ENCODE measurements at regions not wholly inside any gene's neighbourhood (a gene's known extent, or its start where the extent isn't known, plus 50 kb on each side); places are given as distances from the start of the nearest gene placed in this dataset.
"Not testable (repeated sequence)": the region's sequence is repeated elsewhere in the genome, so short reads cannot be mapped to it uniquely, and the experiment has no call there.

DNA sequence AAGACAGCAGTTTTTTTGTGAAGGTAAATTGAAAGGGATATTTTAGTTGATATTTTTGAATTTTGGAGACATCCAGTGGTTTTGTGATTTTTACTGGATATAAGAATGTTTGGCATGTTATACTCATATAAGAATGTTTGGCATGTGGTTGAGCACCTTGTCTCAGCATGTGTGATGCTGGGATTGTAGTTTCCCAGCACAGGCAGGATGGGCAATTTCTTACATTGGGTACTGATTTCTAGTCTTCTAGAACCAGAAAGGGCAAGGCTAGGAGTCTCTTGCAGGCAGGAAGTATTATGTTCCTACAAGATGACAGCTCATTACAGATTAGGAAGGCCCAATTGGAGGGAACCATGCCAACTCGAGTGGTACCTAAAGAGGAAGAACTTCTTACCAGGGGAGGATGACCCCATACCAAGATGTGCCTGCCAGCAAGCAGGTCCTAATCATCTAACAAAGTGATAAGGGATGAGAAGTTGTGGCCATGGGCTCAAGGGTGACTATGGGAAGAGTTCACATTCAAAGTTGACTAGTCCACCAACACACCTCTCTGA is 377.8 kb downstream of the UTRN start:
- Histone ChIP-seq H3K4me1 (ENCODE audit: low read length) (peaks cover 26% of the 10 kb centered on the region), H3K4me2 (ENCODE audit: low read depth, low read length, poor library complexity, severe bottlenecking) (no peak overlapping the region)

DNA sequence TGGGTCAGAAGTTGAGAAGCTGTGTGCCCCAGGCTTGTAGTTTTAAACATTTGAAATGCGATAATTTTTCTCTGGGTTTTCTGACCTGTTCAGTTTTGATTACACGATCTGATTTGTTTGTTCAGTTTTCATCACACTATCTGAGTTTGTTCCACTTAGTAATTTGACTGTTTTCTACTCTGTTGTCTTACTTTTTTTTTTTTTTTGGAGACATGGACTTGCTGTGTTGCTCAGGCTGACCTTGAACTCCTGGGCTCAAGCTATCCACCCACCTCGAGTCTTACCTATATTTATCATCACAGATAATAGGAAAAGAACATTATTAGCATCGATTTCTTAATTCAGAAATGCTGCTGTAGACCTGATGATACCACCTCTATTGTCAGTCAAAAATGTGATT is 379.1 kb downstream of the UTRN start:
- H3K36me3 ChIP-seq (ENCODE audit: insufficient read depth, low read length): no peaks in the 10 kb centered on the region
- H3K4me1 ChIP-seq (ENCODE audit: low read length): peaks cover 35% of the 10 kb centered on the region
- H3K9me3 ChIP-seq (ENCODE audit: low read length): no peaks in the 10 kb centered on the region
- no peaks in the 10 kb centered on the region for H3K27me3 ChIP-seq (ENCODE audit: low read length)
- no peak overlapping the region for H3K4me2 ChIP-seq (ENCODE audit: low read depth, low read length, poor library complexity, severe bottlenecking)
- no peak for DNase-seq
- no peak overlapping the region for H3K27ac ChIP-seq (ENCODE audit: low read length)
- H3K9ac ChIP-seq (ENCODE audit: low read length): no peak overlapping the region
- H2AFZ ChIP-seq (ENCODE audit: low read length): no peak overlapping the region
- H3K4me3 ChIP-seq (ENCODE audit: low read length): no peak overlapping the region
- no peaks in the 10 kb centered on the region for H3K79me2 ChIP-seq (ENCODE audit: low read length)
- no peaks in the 10 kb centered on the region for H3K9me2 ChIP-seq (replicated peaks; ENCODE audit: insufficient read depth, low read length)
- H4K20me1 ChIP-seq (ENCODE audit: insufficient read depth, low read depth, low read length): no peaks in the 10 kb centered on the region

More for the DNA sequence above, 377.8 kb downstream of the UTRN start:
- no peaks in the 10 kb centered on the region for H3K9me3 ChIP-seq (ENCODE audit: low read length)
- no peak overlapping the region for H3K4me3 ChIP-seq (ENCODE audit: low read length)
- H3K27me3 ChIP-seq (ENCODE audit: low read length): no peaks in the 10 kb centered on the region
- no peak overlapping the region for H3K27ac ChIP-seq (ENCODE audit: low read length)
- no peaks in the 10 kb centered on the region for H3K36me3 ChIP-seq (ENCODE audit: insufficient read depth, low read length)
- no peaks in the 10 kb centered on the region for H4K20me1 ChIP-seq (ENCODE audit: insufficient read depth, low read depth, low read length)
- no peak for DNase-seq
- H3K79me2 ChIP-seq (ENCODE audit: low read length): no peaks in the 10 kb centered on the region
- no peak overlapping the region for H3K9ac ChIP-seq (ENCODE audit: low read length)
- no peak overlapping the region for H2AFZ ChIP-seq (ENCODE audit: low read length)
- no peaks in the 10 kb centered on the region for H3K9me2 ChIP-seq (replicated peaks; ENCODE audit: insufficient read depth, low read length)

DNA sequence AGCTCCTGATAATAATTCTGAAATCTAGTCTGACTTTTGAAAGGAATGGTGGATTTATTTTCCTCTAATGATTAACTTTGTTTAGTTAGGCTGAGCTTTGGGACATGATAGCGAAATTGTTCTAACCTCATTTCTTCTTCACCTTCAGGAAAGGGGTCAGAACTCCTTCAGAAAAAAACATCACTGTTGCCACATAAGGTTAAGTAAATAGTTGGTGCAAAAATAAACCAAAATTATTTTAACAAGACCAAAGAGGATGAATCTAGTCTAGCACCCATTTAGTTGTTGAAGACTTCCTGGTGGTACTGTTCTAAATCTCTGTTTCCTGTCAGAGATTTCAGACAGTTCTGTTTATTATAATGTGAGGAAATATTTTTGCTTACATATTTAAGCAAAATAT is 379.8 kb downstream of the UTRN start:
- H4K20me1 ChIP-seq (ENCODE audit: insufficient read depth, low read depth, low read length): no peaks in the 10 kb centered on the region

DNA sequence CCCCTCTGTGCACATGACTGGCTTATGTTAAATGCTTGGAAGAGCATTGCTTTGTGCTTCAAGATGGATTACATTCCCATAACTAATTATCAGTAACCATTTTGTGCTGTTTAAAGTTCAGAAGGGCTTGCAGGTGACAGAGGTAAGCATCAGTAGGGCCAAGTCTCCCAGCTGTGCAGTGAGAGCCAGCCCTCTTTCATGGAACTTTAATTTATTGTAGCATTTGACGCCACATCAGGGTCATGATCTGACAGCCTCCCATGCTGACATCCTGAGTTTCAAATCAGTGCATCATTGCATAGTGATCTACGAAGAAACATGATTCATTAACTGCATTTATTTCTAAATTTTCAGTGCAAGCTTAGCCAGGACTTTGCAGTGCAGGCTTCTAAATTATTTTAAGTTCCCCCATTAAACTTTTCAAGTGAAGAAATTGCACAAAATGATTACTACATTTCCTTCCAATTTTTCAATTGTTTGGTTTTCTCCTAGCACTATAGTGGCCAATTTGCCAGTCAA is 380.9 kb downstream of the UTRN start:
- Histone ChIP-seq H3K27ac (ENCODE audit: low read length) (no peak overlapping the region), H4K20me1 (ENCODE audit: insufficient read depth, low read depth, low read length) (no peaks in the 10 kb centered on the region), H3K79me2 (ENCODE audit: low read length) (no peaks in the 10 kb centered on the region), H3K9me3 (ENCODE audit: low read length) (no peaks in the 10 kb centered on the region), H3K9ac (ENCODE audit: low read length) (no peak overlapping the region), H3K4me2 (ENCODE audit: low read depth, low read length, poor library complexity, severe bottlenecking) (peak overlapping the region; percentile 64), H3K36me3 (ENCODE audit: insufficient read depth, low read length) (no peaks in the 10 kb centered on the region), H2AFZ (ENCODE audit: low read length) (no peak overlapping the region), H3K4me1 (ENCODE audit: low read length) (peaks cover 35% of the 10 kb centered on the region), H3K4me3 (ENCODE audit: low read length) (no peak overlapping the region), H3K27me3 (ENCODE audit: low read length) (no peaks in the 10 kb centered on the region), H3K9me2 (replicated peaks; ENCODE audit: insufficient read depth, low read length) (no peaks in the 10 kb centered on the region)
- no peak for DNase-seq

More for the DNA sequence above, 379.8 kb downstream of the UTRN start:
- Histone ChIP-seq H3K9me2 (replicated peaks; ENCODE audit: insufficient read depth, low read length) (no peaks in the 10 kb centered on the region), H3K27ac (ENCODE audit: low read length) (no peak overlapping the region), H3K36me3 (ENCODE audit: insufficient read depth, low read length) (no peaks in the 10 kb centered on the region), H3K9ac (ENCODE audit: low read length) (no peak overlapping the region), H3K4me2 (ENCODE audit: low read depth, low read length, poor library complexity, severe bottlenecking) (no peak overlapping the region), H3K4me1 (ENCODE audit: low read length) (peaks cover 35% of the 10 kb centered on the region), H2AFZ (ENCODE audit: low read length) (no peak overlapping the region), H3K27me3 (ENCODE audit: low read length) (no peaks in the 10 kb centered on the region), H3K9me3 (ENCODE audit: low read length) (no peaks in the 10 kb centered on the region), H3K4me3 (ENCODE audit: low read length) (no peak overlapping the region), H3K79me2 (ENCODE audit: low read length) (no peaks in the 10 kb centered on the region)
- no peak for DNase-seq

DNA sequence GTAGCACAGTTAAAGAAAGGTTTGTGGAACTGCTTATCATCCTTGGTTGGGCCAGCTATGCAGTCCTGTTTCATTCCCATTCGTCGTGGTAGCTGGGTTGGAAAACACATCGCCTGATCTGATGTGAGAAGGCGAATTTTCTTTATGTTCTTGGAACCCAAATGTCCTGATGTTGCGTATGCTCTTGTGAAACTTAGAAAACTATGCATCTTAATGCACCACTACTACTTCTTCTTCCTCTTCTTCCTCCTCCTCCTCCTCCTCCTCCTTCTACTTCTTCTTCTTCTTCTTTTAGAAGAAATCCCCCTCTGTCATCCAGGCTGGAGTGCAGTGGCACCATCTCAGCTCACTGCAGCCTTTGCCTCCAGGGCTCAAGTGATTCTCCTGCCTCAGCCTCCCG is 381.6 kb downstream of the UTRN start:
- Histone ChIP-seq H4K20me1 (ENCODE audit: insufficient read depth, low read depth, low read length) (no peaks in the 10 kb centered on the region), H3K27me3 (ENCODE audit: low read length) (no peaks in the 10 kb centered on the region), H2AFZ (ENCODE audit: low read length) (no peak overlapping the region), H3K4me2 (ENCODE audit: low read depth, low read length, poor library complexity, severe bottlenecking) (peak overlapping the region; percentile 64), H3K9me3 (ENCODE audit: low read length) (no peaks in the 10 kb centered on the region), H3K9ac (ENCODE audit: low read length) (0 out of 2 replicates have a peak overlapping the region, but pooled peaks have one; percentile 44), H3K79me2 (ENCODE audit: low read length) (no peaks in the 10 kb centered on the region), H3K27ac (ENCODE audit: low read length) (peak overlapping the region; percentile 93), H3K4me1 (ENCODE audit: low read length) (peaks cover 35% of the 10 kb centered on the region), H3K9me2 (replicated peaks; ENCODE audit: insufficient read depth, low read length) (no peaks in the 10 kb centered on the region), H3K36me3 (ENCODE audit: insufficient read depth, low read length) (no peaks in the 10 kb centered on the region), H3K4me3 (ENCODE audit: low read length) (peak overlapping the region; percentile 50; the same call in 1 of the 2 replicates)
- no peak for DNase-seq

DNA sequence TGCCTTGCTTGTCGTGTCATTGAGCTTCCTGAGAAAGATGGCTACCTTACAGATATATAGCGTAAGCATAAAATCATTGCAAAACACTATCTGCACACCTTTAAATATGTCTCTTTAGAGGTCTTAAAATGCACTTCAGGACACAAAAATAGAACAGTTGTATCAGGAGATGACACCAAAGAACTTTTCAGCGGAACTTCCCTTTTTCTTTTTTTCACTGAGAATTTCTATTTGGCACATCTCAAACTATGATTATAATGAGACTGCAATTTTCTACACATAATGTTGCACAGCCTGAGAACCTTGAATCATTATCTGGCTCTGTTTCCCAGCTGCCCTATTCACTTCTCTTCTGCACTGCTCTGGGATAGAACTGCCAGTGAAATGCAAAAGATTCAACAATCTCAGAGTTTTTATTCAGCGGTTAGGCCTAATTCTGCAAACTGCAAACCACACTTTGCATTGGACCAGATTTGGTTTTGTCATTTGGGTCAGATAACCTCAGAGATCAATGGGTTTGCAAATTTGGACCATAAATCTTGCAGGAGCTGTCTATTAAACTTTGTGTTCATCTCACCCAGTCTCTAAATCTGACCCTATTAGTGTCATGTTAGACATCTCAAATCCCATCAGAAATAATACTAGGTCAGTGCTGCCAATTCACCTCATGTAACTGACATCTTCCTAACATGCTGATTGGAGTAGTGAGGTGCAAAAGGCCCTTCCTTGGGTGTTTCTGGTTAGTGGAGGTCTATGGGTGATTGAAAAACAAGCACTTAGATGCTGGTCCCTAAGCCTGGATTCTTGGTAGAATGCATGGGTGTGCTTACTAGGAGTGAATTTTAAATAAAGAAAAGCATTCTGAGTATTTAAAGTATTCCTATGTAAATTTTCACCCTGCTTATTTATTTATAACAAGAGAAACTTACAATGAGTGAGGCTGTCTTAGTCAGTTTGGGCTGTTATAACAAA is 382.7 kb downstream of the UTRN start:
- no peaks in the 10 kb centered on the region for H4K20me1 ChIP-seq (ENCODE audit: insufficient read depth, low read depth, low read length)
- peak overlapping the region; percentile 93 for H3K27ac ChIP-seq (ENCODE audit: low read length)
- peak overlapping the region; percentile 64 for H3K4me2 ChIP-seq (ENCODE audit: low read depth, low read length, poor library complexity, severe bottlenecking)
- H3K4me3 ChIP-seq (ENCODE audit: low read length): peak overlapping the region; percentile 50; the same call in 1 of the 2 replicates
- H3K79me2 ChIP-seq (ENCODE audit: low read length): no peaks in the 10 kb centered on the region
- H3K4me1 ChIP-seq (ENCODE audit: low read length): peaks cover 35% of the 10 kb centered on the region
- DNase-seq: peak; percentile 90
- H3K9ac ChIP-seq (ENCODE audit: low read length): peak overlapping the region; percentile 44; the same call in 1 of the 2 replicates
- no peaks in the 10 kb centered on the region for H3K9me3 ChIP-seq (ENCODE audit: low read length)
- H3K27me3 ChIP-seq (ENCODE audit: low read length): no peaks in the 10 kb centered on the region
- no peaks in the 10 kb centered on the region for H3K9me2 ChIP-seq (replicated peaks; ENCODE audit: insufficient read depth, low read length)
- H3K36me3 ChIP-seq (ENCODE audit: insufficient read depth, low read length): no peaks in the 10 kb centered on the region
- peak overlapping the region; percentile 37; the same call in 1 of the 2 replicates for H2AFZ ChIP-seq (ENCODE audit: low read length)

DNA sequence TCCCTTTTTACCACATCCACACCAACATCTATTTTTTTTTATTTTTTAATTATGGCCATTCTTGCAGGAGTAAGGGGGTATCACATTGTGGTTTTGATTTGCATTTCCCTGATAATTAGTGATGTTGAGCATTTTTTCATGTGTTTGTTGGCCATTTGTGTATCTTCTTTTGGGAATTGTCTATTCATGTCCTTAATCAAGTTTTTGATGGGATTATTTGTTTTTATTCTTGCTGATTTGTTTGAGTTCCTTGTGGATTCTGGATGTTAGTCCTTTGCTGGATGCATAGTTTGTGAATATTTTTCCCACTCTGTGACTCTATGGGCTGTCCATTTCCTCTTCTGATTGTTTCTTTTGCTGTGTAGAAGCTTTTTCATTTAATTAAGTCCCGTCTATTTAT is 385.1 kb downstream of the UTRN start:
- not testable (repeated sequence) for H3K4me3 ChIP-seq (ENCODE audit: low read length); H3K9me2 ChIP-seq (replicated peaks; ENCODE audit: insufficient read depth, low read length); DNase-seq; H2AFZ ChIP-seq (ENCODE audit: low read length); H3K4me2 ChIP-seq (ENCODE audit: low read depth, low read length, poor library complexity, severe bottlenecking); H3K9ac ChIP-seq (ENCODE audit: low read length); H3K27ac ChIP-seq (ENCODE audit: low read length); H3K9me3 ChIP-seq (ENCODE audit: low read length); H3K27me3 ChIP-seq (ENCODE audit: low read length); H4K20me1 ChIP-seq (ENCODE audit: insufficient read depth, low read depth, low read length); H3K36me3 ChIP-seq (ENCODE audit: insufficient read depth, low read length); H3K79me2 ChIP-seq (ENCODE audit: low read length)
- H3K4me1 ChIP-seq (ENCODE audit: low read length): peaks cover 35% of the 10 kb centered on the region

DNA sequence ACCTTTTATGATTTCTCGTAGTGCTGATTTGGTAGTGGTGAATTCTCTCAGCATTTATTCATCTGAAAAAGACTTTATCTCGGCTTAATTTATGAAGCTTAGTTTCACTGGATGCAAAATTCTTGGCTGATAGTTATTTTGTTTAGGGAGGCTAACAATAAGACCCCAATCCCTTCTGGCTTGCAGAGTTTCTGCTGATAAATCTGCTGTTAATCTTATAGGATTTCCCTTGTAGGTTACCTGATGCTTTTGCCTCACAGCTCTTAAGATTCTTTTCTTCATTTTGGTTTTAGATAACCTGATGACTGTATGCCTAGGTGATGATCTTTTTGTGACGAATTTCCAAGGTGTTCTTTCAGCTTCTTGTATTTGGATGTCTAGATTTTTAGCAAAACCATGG is 388.7 kb downstream of the UTRN start:
- Histone ChIP-seq H3K36me3 (ENCODE audit: insufficient read depth, low read length) (no peaks in the 10 kb centered on the region), H3K79me2 (ENCODE audit: low read length) (no peaks in the 10 kb centered on the region), H2AFZ (ENCODE audit: low read length) (no peak overlapping the region), H4K20me1 (ENCODE audit: insufficient read depth, low read depth, low read length) (no peaks in the 10 kb centered on the region), H3K4me1 (ENCODE audit: low read length) (peaks cover 2% of the 10 kb centered on the region), H3K27ac (ENCODE audit: low read length) (no peak overlapping the region), H3K27me3 (ENCODE audit: low read length) (no peaks in the 10 kb centered on the region), H3K9me3 (ENCODE audit: low read length) (no peaks in the 10 kb centered on the region), H3K9me2 (replicated peaks; ENCODE audit: insufficient read depth, low read length) (no peaks in the 10 kb centered on the region), H3K9ac (ENCODE audit: low read length) (no peak overlapping the region), H3K4me3 (ENCODE audit: low read length) (no peak overlapping the region), H3K4me2 (ENCODE audit: low read depth, low read length, poor library complexity, severe bottlenecking) (no peak overlapping the region)
- DNase-seq: no peak
